IMR-90 (cell line): ENCODE measurements at regions not wholly inside any gene's neighbourhood (a gene's known extent, or its start where the extent isn't known, plus 50 kb on each side); places are given as distances from the start of the nearest gene placed in this dataset.

Source experiments
- ATAC-seq: fragments of 200-7000 bp; cut with Tn5 transposase; 2 replicates; pipeline ENCODE4 v1.9.1; 2020; ENCODE audit warnings: low read depth, mild to moderate bottlenecking, moderate library complexity
- BruUV-seq: library from RNA; stranded (reverse); fragments of 400-500 nt; replicated peaks from 2 replicates; lab custom pipeline; 2021; lab: Mats Ljungman, UMichigan
- CTCF ChIA-PET: fragments of 300-600 bp; formaldehyde crosslinking; extraction: SDS; loops from one replicate; lab custom pipeline; 2021; ENCODE audit warnings: antibody characterized with exemption; lab: Yijun Ruan, JAX
- POLR2A ChIA-PET: fragments of 300-600 bp; sonication (Branson Sonifier 250); formaldehyde crosslinking; loops from one replicate; lab custom pipeline; 2022; ENCODE audit warnings: antibody characterized with exemption; ENCODE audit not compliant: unreplicated experiment; lab: Charles Lee
- DNase-seq: peaks from one replicate; pipeline ENCODE4 v3.0.0; 2013
- H2AFZ ChIP-seq: replicated peaks from 2 replicates; pipeline ENCODE3; 2013; ENCODE audit warnings: low read length, mild to moderate bottlenecking; ENCODE audit not compliant: poor library complexity
- H2AK5ac ChIP-seq: 2 replicates; pipeline ENCODE4 v1.6.1; 2013; ENCODE audit warnings: low read depth, low read length, inconsistent platforms
- H2AK9ac ChIP-seq: replicated peaks from 2 replicates; pipeline ENCODE3; 2013; ENCODE audit warnings: mild to moderate bottlenecking, low read depth, low read length, moderate library complexity; ENCODE audit not compliant: poor library complexity
- H2BK120ac ChIP-seq: 2 replicates; pipeline ENCODE4 v1.6.1; 2013; ENCODE audit warnings: low read depth, low read length, inconsistent platforms
- H2BK15ac ChIP-seq: 3 replicates; pipeline ENCODE4 v1.6.1; 2013; ENCODE audit warnings: low read depth, low read length, inconsistent platforms
- H2BK20ac ChIP-seq: 2 replicates; pipeline ENCODE4 v1.6.1; 2013; ENCODE audit warnings: low read depth, mild to moderate bottlenecking, inconsistent platforms, low read length, moderate library complexity
- H2BK5ac ChIP-seq: 2 replicates; pipeline ENCODE4 v1.6.1; 2013; ENCODE audit warnings: mild to moderate bottlenecking, low read depth, low read length, inconsistent platforms; ENCODE audit not compliant: poor library complexity, severe bottlenecking
- H3K14ac ChIP-seq: replicated peaks from 2 replicates; pipeline ENCODE4 v1.6.1; 2013; ENCODE audit warnings: low read depth, low read length, inconsistent platforms
- H3K18ac ChIP-seq: 2 replicates; pipeline ENCODE4 v1.6.1; 2013; ENCODE audit warnings: low read depth, low read length, control low read depth
- H3K23ac ChIP-seq: 2 replicates; pipeline ENCODE4 v1.6.1; 2013; ENCODE audit warnings: low read depth, low read length, inconsistent platforms
- H3K27ac ChIP-seq: 2 replicates; pipeline ENCODE4 v1.5.1; 2013; ENCODE audit warnings: mild to moderate bottlenecking, control low read depth, low read length; ENCODE audit not compliant: insufficient read depth
- H3K27me3 ChIP-seq: 2 replicates; pipeline ENCODE4 v1.6.1; 2013; ENCODE audit warnings: low read length; ENCODE audit not compliant: control insufficient read depth, insufficient read depth
- H3K36me3 ChIP-seq: 2 replicates; pipeline ENCODE4 v1.6.1; 2013; ENCODE audit warnings: low read length, mixed read lengths; ENCODE audit not compliant: control insufficient read depth, insufficient read depth
- H3K4ac ChIP-seq: 2 replicates; pipeline ENCODE4 v1.6.1; 2013; ENCODE audit warnings: low read depth, low read length, inconsistent platforms
- H3K4me1 ChIP-seq: 2 replicates; pipeline ENCODE4 v1.6.1; 2013; ENCODE audit warnings: low read length, mixed read lengths; ENCODE audit not compliant: control insufficient read depth, insufficient read depth
- H3K4me2 ChIP-seq: 2 replicates; pipeline ENCODE4 v1.6.1; 2013; ENCODE audit warnings: low read depth, mild to moderate bottlenecking, control low read depth, low read length, moderate library complexity
- H3K4me3 ChIP-seq: 2 replicates; pipeline ENCODE4 v1.5.1; 2013; ENCODE audit warnings: low read depth, mild to moderate bottlenecking, control low read depth, low read length, moderate library complexity; ENCODE audit not compliant: insufficient read depth
- H3K56ac ChIP-seq: 2 replicates; pipeline ENCODE4 v1.6.1; 2013; ENCODE audit warnings: low read length, inconsistent platforms; ENCODE audit not compliant: insufficient read depth; ENCODE audit errors: extremely low read depth
- H3K79me1 ChIP-seq, 2 experiments: 2 replicates each; pipeline ENCODE4 v1.6.1; 2013; ENCODE audit warnings: low read length in 2 of 2, inconsistent platforms in 1 of 2, low read depth in 1 of 2
- H3K9ac ChIP-seq: 2 replicates; pipeline ENCODE4 v1.6.1; 2013; ENCODE audit warnings: low read depth, low read length, control low read depth
- H3K9me1 ChIP-seq: 2 replicates; pipeline ENCODE4 v1.6.1; 2013; ENCODE audit warnings: low read length, inconsistent platforms; ENCODE audit not compliant: insufficient read depth
- H3K9me3 ChIP-seq: 2 replicates; pipeline ENCODE4 v1.6.1; 2013; ENCODE audit warnings: low read length; ENCODE audit not compliant: control insufficient read depth, insufficient read depth
- H4K20me1 ChIP-seq: 2 replicates; pipeline ENCODE4 v1.6.1; 2013; ENCODE audit warnings: low read length, inconsistent platforms; ENCODE audit not compliant: insufficient read depth
- H4K5ac ChIP-seq: 2 replicates; pipeline ENCODE4 v1.6.1; 2013; ENCODE audit warnings: mild to moderate bottlenecking, low read depth, low read length, control low read depth
- H4K8ac ChIP-seq, 2 experiments: 2 replicates each; pipeline ENCODE4 v1.6.1; 2013; ENCODE audit warnings: low read depth in 2 of 2, low read length in 2 of 2, control low read depth in 1 of 2, inconsistent platforms in 1 of 2
- H4K91ac ChIP-seq: 2 replicates; pipeline ENCODE4 v1.6.1; 2013; ENCODE audit warnings: low read depth, low read length, inconsistent platforms; ENCODE audit not compliant: insufficient read depth
- BHLHE40 ChIP-seq: fragments of 150-350 bp; IDR thresholded peaks from 2 replicates; pipeline ENCODE4 v1.6.1; 2016; ENCODE audit warnings: mild to moderate bottlenecking, low read depth, low read length
- CEBPB ChIP-seq: IDR thresholded peaks from 2 replicates; pipeline ENCODE4 v1.6.1; 2012; ENCODE audit warnings: low read depth, low read length, improper control_type of control experiment
- CHD1 ChIP-seq: IDR thresholded peaks from 2 replicates; pipeline ENCODE4 v1.6.1; 2012; ENCODE audit warnings: low read depth, low read length, improper control_type of control experiment
- CTCF ChIP-seq: conservative IDR thresholded peaks from 2 replicates; pipeline ENCODE4 v1.5.1; 2012; ENCODE audit warnings: mild to moderate bottlenecking, low read depth, low read length, improper control_type of control experiment
- ELK1 ChIP-seq: fragments of 150-350 bp; IDR thresholded peaks from 2 replicates; pipeline ENCODE4 v1.6.1; 2016; ENCODE audit warnings: low read depth, mild to moderate bottlenecking, low read length, moderate library complexity, borderline replicate concordance
- FOS ChIP-seq: fragments of 150-350 bp; IDR thresholded peaks from 2 replicates; pipeline ENCODE4 v1.6.1; 2016; ENCODE audit warnings: low read depth, low read length
- MAFK ChIP-seq: IDR thresholded peaks from 2 replicates; pipeline ENCODE4 v1.6.1; 2012; ENCODE audit warnings: low read depth, low read length, improper control_type of control experiment
- MAZ ChIP-seq: IDR thresholded peaks from 2 replicates; pipeline ENCODE4 v1.6.1; 2012; ENCODE audit warnings: low read depth, mild to moderate bottlenecking, low read length, improper control_type of control experiment, moderate library complexity, borderline replicate concordance
- MXI1 ChIP-seq: IDR thresholded peaks from 2 replicates; pipeline ENCODE4 v1.6.1; 2012; ENCODE audit warnings: low read depth, mild to moderate bottlenecking, low read length, moderate library complexity, borderline replicate concordance
- NFE2L2 ChIP-seq: fragments of 150-350 bp; IDR thresholded peaks from 2 replicates; pipeline ENCODE4 v1.6.1; 2016; ENCODE audit warnings: low read depth, mild to moderate bottlenecking, low read length
- POLR2A ChIP-seq: IDR thresholded peaks from 2 replicates; pipeline ENCODE4 v1.6.1; 2012; ENCODE audit warnings: mild to moderate bottlenecking, low read depth, low read length
- RAD21 ChIP-seq: IDR thresholded peaks from 2 replicates; pipeline ENCODE4 v1.6.1; 2012; ENCODE audit warnings: low read length, improper control_type of control experiment
- RCOR1 ChIP-seq: IDR thresholded peaks from 2 replicates; pipeline ENCODE4 v1.6.1; 2012; ENCODE audit warnings: mild to moderate bottlenecking, low read length, improper control_type of control experiment; ENCODE audit not compliant: insufficient replicate concordance
- RFX5 ChIP-seq: IDR thresholded peaks from 2 replicates; pipeline ENCODE4 v1.8.0; 2012; ENCODE audit warnings: low read depth, mild to moderate bottlenecking, low read length, moderate library complexity
- SMC3 ChIP-seq: fragments of 150-350 bp; IDR thresholded peaks from 2 replicates; pipeline ENCODE4 v1.6.1; 2016; ENCODE audit warnings: low read depth, mild to moderate bottlenecking, antibody characterized with exemption, low read length, moderate library complexity
- USF2 ChIP-seq: fragments of 150-350 bp; IDR thresholded peaks from 2 replicates; pipeline ENCODE4 v1.6.1; 2017; ENCODE audit warnings: mild to moderate bottlenecking, antibody characterized with exemption, low read length, low read depth
- WGBS, 2 experiments: methylation state at CpG; one replicate each; pipeline versions ENCODE4 v1.1.5 to v1.1.7; 2013; ENCODE audit warnings: missing lambda C conversion rate in 2 of 2; ENCODE audit not compliant: insufficient read length in 1 of 2; ENCODE audit errors: extremely low coverage in 2 of 2; 5-methylcytosine and 5-hydroxymethylcytosine counted together
- dilution Hi-C: fragments of 300-500 bp; cut with HindIII; formaldehyde crosslinking; loops from one replicate; pipeline ENCODE4 v1.14.3; 2018; ENCODE audit warnings: low sequenced_read_pairs; ENCODE audit not compliant: unreplicated experiment
- in situ Hi-C: fragments of 300-500 bp; cut with MboI; formaldehyde crosslinking; loops from 3 replicates; pipeline ENCODE4 v1.14.3; 2019; ENCODE audit warnings: low sequenced_read_pairs, inconsistent platforms, mixed read lengths
- intact Hi-C: fragments of 100-400 bp; cut with micrococcal nuclease; formaldehyde crosslinking; loops from 2 replicates; pipeline ENCODE4 v1.10.0; 2022

GRCh38 chr4:86508436-86508835 is 85.7 kb upstream of the PTPN13 start:
- dilution Hi-C loops = no loop called here
- H3K9ac ChIP-seq = no peak overlapping the region
- no peak overlapping the region for H4K8ac ChIP-seq
- peak overlapping the region; percentile 43; the same call in 1 of the 2 replicates for H3K4me3 ChIP-seq
- no peaks in the 10 kb centered on the region for H3K9me3 ChIP-seq
- H3K18ac ChIP-seq = no peak overlapping the region; the same call in 1 of the 2 replicates
- peak; percentile 62 for DNase-seq
- no peak overlapping the region for H2BK20ac ChIP-seq
- TF ChIP-seq MAFK (no peak), USF2 (no peak), CTCF (no peak), POLR2A (no peak), CEBPB (no peak), RAD21 (no peak), NFE2L2 (no peak), MAZ (no peak), MXI1 (no peak), RFX5 (no peak), RCOR1 (no peak), CHD1 (no peak), SMC3 (no peak), ELK1 (no peak), BHLHE40 (no peak), FOS (no peak)
- H2AK5ac ChIP-seq = no peak overlapping the region
- H4K91ac ChIP-seq = no peak overlapping the region
- no peak overlapping the region for H2BK15ac ChIP-seq
- H2BK5ac ChIP-seq = peak overlapping the region; percentile 28
- ChIA-PET CTCF (interaction anchor here (1.4 kb wide), 1 partner anchor 9 kb away, joined by 5 read pairs; no protein-coding TSS in a partner anchor), POLR2A (no interaction called here)
- H3K23ac ChIP-seq = no peak overlapping the region
- WGBS, 2 experiments = no CpG with 5 or more reads among the region's 3 CpGs
- H3K14ac ChIP-seq = no peak overlapping the region
- peaks cover 4% of the 10 kb centered on the region for H3K4me1 ChIP-seq
- no peak overlapping the region for H2AFZ ChIP-seq
- H3K36me3 ChIP-seq = no peaks in the 10 kb centered on the region
- peak; percentile 88 for ATAC-seq
- H3K79me1 ChIP-seq = no peaks in the 10 kb centered on the region
- H3K27me3 ChIP-seq = no peaks in the 10 kb centered on the region
- intact Hi-C loops = no loop called here
- in situ Hi-C loops = loop anchor here (25.0 kb wide), 1 partner anchor 729 kb away; no protein-coding TSS in a partner anchor
- no TSS peak for BruUV-seq
- no peak overlapping the region for H3K27ac ChIP-seq
- no peak overlapping the region for H4K5ac ChIP-seq
- H4K20me1 ChIP-seq = no peaks in the 10 kb centered on the region
- no peak overlapping the region for H2BK120ac ChIP-seq
- peak overlapping the region; percentile 81 for H3K4me2 ChIP-seq
- H3K4ac ChIP-seq = no peak overlapping the region
- H3K56ac ChIP-seq = peak overlapping the region; percentile 16; the same call in 1 of the 2 replicates
- H2AK9ac ChIP-seq = no peak overlapping the region
- H3K9me1 ChIP-seq = peaks cover 3% of the 10 kb centered on the region; the same call in 1 of the 2 replicates
